Esophagus squamous epithelium (tissue), 4 donors: ENCODE measurements at regions not wholly inside any gene's neighbourhood (a gene's known extent, or its start where the extent isn't known, plus 50 kb on each side); places are given as distances from the start of the nearest gene placed in this dataset.

Source experiments
- CTCF ChIP-seq, 6 experiments: fragments of 450-650 bp in 4 of 6; fragments of 200-600 bp in 2 of 6; sonication (generic) in 2 of 6; IDR thresholded peaks; one replicate each; pipeline ENCODE4 v1.5.1; 2016 to 2019; ENCODE audit warnings: antibody characterized with exemption in 6 of 6, mild to moderate bottlenecking in 4 of 6, moderate library complexity in 4 of 6
- POLR2A ChIP-seq, 4 donors: fragments of 450-650 bp; IDR thresholded peaks; one replicate each; pipeline ENCODE4 v1.6.1; 2017; ENCODE audit warnings: antibody characterized with exemption in 4 of 4, mild to moderate bottlenecking in 4 of 4, moderate library complexity in 3 of 4

- TF ChIP-seq POLR2A (IDR thresholded peaks at IDR 0.05) (no peak), CTCF (IDR thresholded peaks at IDR 0.05) (no peak)
These were observed 495.7 kb downstream of the RAPGEF2 start for GRCh38 chr4:159598602-159599001.
